Esophagus muscularis mucosa (tissue), 4 donors: ENCODE measurements at regions not wholly inside any gene's neighbourhood (a gene's known extent, or its start where the extent isn't known, plus 50 kb on each side); places are given as distances from the start of the nearest gene placed in this dataset.

ENCODE experiments used
- DNase-seq: peaks from one replicate; pipeline ENCODE4 v3.0.0-alpha.2; 2017; ENCODE audit errors: extremely low spot score
- H3K27ac ChIP-seq, 4 donors: fragments of 200-600 bp; sonication (generic); replicated peaks in 1 of 4; 1 replicate in 3 of 4; 2 replicates in 1 of 4; pipeline ENCODE4 v1.5.1; 2016 to 2019; ENCODE audit warnings: mild to moderate bottlenecking in 1 of 4
- H3K27me3 ChIP-seq, 4 donors: fragments of 200-600 bp; sonication (generic); one replicate each; pipeline versions ENCODE4 v1.5.1 to v1.6.0; 2016 to 2019
- H3K36me3 ChIP-seq, 4 donors: fragments of 200-600 bp; sonication (generic); one replicate each; pipeline ENCODE4 v1.5.1; 2016 to 2019
- H3K4me1 ChIP-seq, 4 donors: fragments of 200-600 bp; sonication (generic); one replicate each; pipeline ENCODE4 v1.5.1; 2016 to 2019
- H3K4me3 ChIP-seq, 4 donors: fragments of 200-600 bp; sonication (generic); 1 replicate in 2 of 4; 2 replicates in 2 of 4; pipeline ENCODE4 v1.5.1; 2016 to 2019; ENCODE audit warnings: mild to moderate bottlenecking in 4 of 4, moderate library complexity in 1 of 4
- H3K9me3 ChIP-seq, 4 donors: fragments of 200-600 bp; sonication (generic); 1 replicate in 3 of 4; 2 replicates in 1 of 4; pipeline ENCODE4 v1.5.1; 2016 to 2019
- CTCF ChIP-seq, 3 experiments: fragments of 200-600 bp in 2 of 3; fragments of 450-650 bp in 1 of 3; sonication (generic) in 2 of 3; IDR thresholded peaks; one replicate each; pipeline ENCODE4 v1.5.1; 2017 to 2019; ENCODE audit warnings: antibody characterized with exemption in 3 of 3, mild to moderate bottlenecking in 2 of 3, moderate library complexity in 1 of 3
- EP300 ChIP-seq: sonication (generic); formaldehyde crosslinking; IDR thresholded peaks from one replicate; pipeline ENCODE4 v1.6.1; 2017; ENCODE audit warnings: antibody characterized with exemption
- POLR2A ChIP-seq: fragments of 450-650 bp; IDR thresholded peaks from one replicate; pipeline ENCODE4 v1.6.1; 2017; ENCODE audit warnings: antibody characterized with exemption, moderate library complexity, mild to moderate bottlenecking, low read depth
- POLR2AphosphoS5 ChIP-seq, 2 donors: sonication (generic); formaldehyde crosslinking; IDR thresholded peaks; one replicate each; pipeline ENCODE4 v1.6.1; 2017; ENCODE audit warnings: antibody characterized with exemption in 2 of 2
- WGBS: methylation state at CpG from one replicate; pipeline ENCODE4 v1.1.5; 2018; 5-methylcytosine and 5-hydroxymethylcytosine counted together
- intact Hi-C: fragments of 100-400 bp; cut with DNase I; formaldehyde crosslinking; loops from one replicate; pipeline ENCODE4 v1.15.1; 2023

GRCh38 chr2:121075641-121076497 is 209.1 kb downstream of the TFCP2L1 start:
- no peak for TF ChIP-seq CTCF (IDR thresholded peaks at IDR 0.05)
- TF ChIP-seq POLR2AphosphoS5 (IDR thresholded peaks at IDR 0.05) = no peak
- no peak for TF ChIP-seq EP300
- TF ChIP-seq POLR2A = no peak
- DNase-seq = no peak
- 31% methylated on average over 16 of the region's 19 CpGs for WGBS
- peaks cover 7 to 28% (median 25%) of the 10 kb centered on the region in 4 donors for H3K4me1 ChIP-seq
- peak overlapping the region in 3 of 4 donors; percentile 20 to 61 (median 59) for H3K27ac ChIP-seq
- intact Hi-C loops = loop anchor here (10.0 kb wide), 1 partner anchor 731 kb away; the partner anchor contains the start of gene INHBB
- no peaks in the 10 kb centered on the region for H3K36me3 ChIP-seq
- peaks cover 0 to 29% (median 0%) of the 10 kb centered on the region in 4 donors for H3K27me3 ChIP-seq
- peak overlapping the region; percentile 25 to 36 (median 30) for H3K4me3 ChIP-seq
- no peaks in the 10 kb centered on the region for H3K9me3 ChIP-seq

GRCh38 chr2:121076498-121076820 is 208.5 kb downstream of the TFCP2L1 start:
- intact Hi-C loops = loop anchor here (10.0 kb wide), 1 partner anchor 732 kb away; the partner anchor contains the start of gene INHBB
- 60% methylated on average over 8 of the region's 8 CpGs for WGBS

GRCh38 chr2:121076885-121077549 is 208.0 kb downstream of the TFCP2L1 start:
- Histone ChIP-seq H3K4me1 (peaks cover 7 to 24% (median 21%) of the 10 kb centered on the region in 4 donors), H3K36me3 (no peaks in the 10 kb centered on the region), H3K27me3 (peaks cover 0 to 36% (median 0%) of the 10 kb centered on the region in 4 donors), H3K9me3 (no peaks in the 10 kb centered on the region), H3K27ac (no peak overlapping the region), H3K4me3 (no peak overlapping the region)
- DNase-seq = no peak
- intact Hi-C loops = loop anchor here (10.0 kb wide), 1 partner anchor 732 kb away; the partner anchor contains the start of gene INHBB
- 61% methylated on average over 15 of the region's 26 CpGs for WGBS
- no peak for TF ChIP-seq POLR2AphosphoS5 (IDR thresholded peaks at IDR 0.05)
- peak; percentile 68 to 92 (median 70) for TF ChIP-seq CTCF (IDR thresholded peaks at IDR 0.05)

More at GRCh38 chr2:121076498-121076820, 208.5 kb downstream of the TFCP2L1 start:
- Histone ChIP-seq H3K27me3 (peaks cover 0 to 34% (median 0%) of the 10 kb centered on the region in 4 donors), H3K36me3 (no peaks in the 10 kb centered on the region), H3K9me3 (no peaks in the 10 kb centered on the region), H3K4me1 (peaks cover 7 to 24% (median 21%) of the 10 kb centered on the region in 4 donors), H3K27ac (no peak overlapping the region), H3K4me3 (no peak overlapping the region)
- TF ChIP-seq POLR2AphosphoS5 (IDR thresholded peaks at IDR 0.05) (no peak), CTCF (IDR thresholded peaks at IDR 0.05) (no peak), EP300 (no peak), POLR2A (no peak)
- DNase-seq = no peak

- intact Hi-C loops = loop anchor here (10.0 kb wide), 1 partner anchor 734 kb away; the partner anchor contains the start of gene INHBB
- 85% methylated on average over 7 of the region's 7 CpGs for WGBS
- Histone ChIP-seq H3K36me3 (no peaks in the 10 kb centered on the region), H3K27ac (no peak overlapping the region), H3K27me3 (peaks cover 0 to 54% (median 0%) of the 10 kb centered on the region in 4 donors), H3K4me3 (no peak overlapping the region), H3K9me3 (no peaks in the 10 kb centered on the region), H3K4me1 (peaks cover 7 to 24% (median 21%) of the 10 kb centered on the region in 4 donors)
- TF ChIP-seq POLR2A (no peak), CTCF (IDR thresholded peaks at IDR 0.05) (no peak), POLR2AphosphoS5 (IDR thresholded peaks at IDR 0.05) (no peak), EP300 (no peak)
- DNase-seq = no peak
These were observed 206.1 kb downstream of the TFCP2L1 start for GRCh38 chr2:121078899-121079298.
